ENCODE measurements at regions not wholly inside any gene's neighbourhood (a gene's known extent, or its start where the extent isn't known, plus 50 kb on each side); places are given as distances from the start of the nearest gene placed in this dataset.

GRCh38 chr9:135023088-135023785 is 64.2 kb upstream of the OLFM1 start:
- Histone ChIP-seq H2AFZ (ENCODE audit: low read depth, low read length, poor library complexity, severe bottlenecking) (no peak overlapping the region), H3K4me1 (ENCODE audit: control insufficient read depth in 1 of 2, insufficient read depth in 2 of 2, low read length in 2 of 2) (peaks cover 8 to 12% of the 10 kb centered on the region in 2 experiments), H3K27ac (ENCODE audit: low read depth, low read length) (no peak overlapping the region), H3K9me3 (ENCODE audit: control insufficient read depth in 1 of 2, insufficient read depth in 1 of 2, low read depth in 1 of 2, low read length in 2 of 2) (no peaks in the 10 kb centered on the region), H3K9me2 (ENCODE audit: insufficient read depth) (no peaks in the 10 kb centered on the region), H4K20me1 (ENCODE audit: insufficient read depth) (no peaks in the 10 kb centered on the region), H3K79me2 (ENCODE audit: insufficient read depth, low read length) (no peaks in the 10 kb centered on the region), H3K4me3 (replicated peaks in 1 of 2; ENCODE audit: low read depth in 1 of 2, low read length in 2 of 2) (no peak overlapping the region), H3K9ac (ENCODE audit: low read length) (no peak overlapping the region), H3K27me3 (ENCODE audit: insufficient read depth, low read length) (peaks cover 21% of the 10 kb centered on the region), H3K36me3 (ENCODE audit: control insufficient read depth in 1 of 2, insufficient read depth in 2 of 2, low read length in 2 of 2) (no peaks in the 10 kb centered on the region), H3K4me2 (ENCODE audit: low read length) (peak overlapping the region; percentile 41)
- ChIA-PET RAD21 (ENCODE audit: low non-redundant PET in 1 of 2, low total read pairs in 2 of 2, uncharacterized antibody in 2 of 2, unreplicated experiment in 2 of 2) (no interaction called here), CTCF (no interaction called here), POLR2A (no interaction called here)
- peak; percentile 12 for DNase-seq (ENCODE audit: low read depth, low spot score)
- peak; percentile 74 for ATAC-seq
- intact Hi-C loops (cut with micrococcal nuclease), result no loop called here
- BruUV-seq (replicated peaks), result no TSS peak
- TF ChIP-seq FOSL1 (IDR thresholded peaks at IDR 0.05; ENCODE audit: low read depth), result 0 out of 2 replicates have a peak, but pooled peaks have one; percentile 28
- TF ChIP-seq JUND (IDR thresholded peaks at IDR 0.05), result peak; percentile 29; the same call in 1 of the 2 replicates
- no peak for TF ChIP-seq CBX3 (IDR thresholded peaks at IDR 0.05; ENCODE audit: low read depth)
- peak; percentile 39; the same call in 1 of the 2 replicates for TF ChIP-seq SP1 (IDR thresholded peaks at IDR 0.05; ENCODE audit: low read depth)
- no peak for TF ChIP-seq RAD21 (IDR thresholded peaks at IDR 0.05; ENCODE audit: low read depth)
- no peak for TF ChIP-seq TCF7L2 (IDR thresholded peaks at IDR 0.05; ENCODE audit: borderline replicate concordance, extremely low read depth, insufficient read depth, insufficient read length)
- TF ChIP-seq ZNF274 (IDR thresholded peaks at IDR 0.05; ENCODE audit: low read depth, low read length), result no peak
- peak; percentile 61; the same call in 1 of the 2 replicates for TF ChIP-seq MAX (IDR thresholded peaks at IDR 0.05)

GRCh38 chr9:135023786-135024405 is 63.6 kb upstream of the OLFM1 start:
- H3K4me3 ChIP-seq (replicated peaks in 1 of 2; ENCODE audit: low read depth in 1 of 2, low read length in 2 of 2), result no peak overlapping the region
- H3K9ac ChIP-seq (ENCODE audit: low read length), result no peak overlapping the region
- H3K27ac ChIP-seq (ENCODE audit: low read depth, low read length), result no peak overlapping the region
- no peaks in the 10 kb centered on the region for H3K9me2 ChIP-seq (ENCODE audit: insufficient read depth)
- H3K4me2 ChIP-seq (ENCODE audit: low read length), result peak overlapping the region; percentile 41
- ChIA-PET RAD21 (ENCODE audit: low non-redundant PET in 1 of 2, low total read pairs in 2 of 2, uncharacterized antibody in 2 of 2, unreplicated experiment in 2 of 2) (no interaction called here), POLR2A (no interaction called here), CTCF (no interaction called here)
- H3K79me2 ChIP-seq (ENCODE audit: insufficient read depth, low read length), result no peaks in the 10 kb centered on the region
- no TSS peak for BruUV-seq (replicated peaks)
- H3K27me3 ChIP-seq (ENCODE audit: insufficient read depth, low read length), result peaks cover 21% of the 10 kb centered on the region
- intact Hi-C loops (cut with micrococcal nuclease), result no loop called here
- H3K36me3 ChIP-seq (ENCODE audit: control insufficient read depth in 1 of 2, insufficient read depth in 2 of 2, low read length in 2 of 2), result no peaks in the 10 kb centered on the region
- no peak for DNase-seq (ENCODE audit: low read depth, low spot score)
- no peak overlapping the region for H2AFZ ChIP-seq (ENCODE audit: low read depth, low read length, poor library complexity, severe bottlenecking)
- H3K9me3 ChIP-seq (ENCODE audit: control insufficient read depth in 1 of 2, insufficient read depth in 1 of 2, low read depth in 1 of 2, low read length in 2 of 2), result no peaks in the 10 kb centered on the region
- peak; percentile 25; the same call in 1 of the 2 replicates for ATAC-seq
- no peaks in the 10 kb centered on the region for H4K20me1 ChIP-seq (ENCODE audit: insufficient read depth)
- peaks cover 8 to 12% of the 10 kb centered on the region in 2 experiments for H3K4me1 ChIP-seq (ENCODE audit: control insufficient read depth in 1 of 2, insufficient read depth in 2 of 2, low read length in 2 of 2)
- TF ChIP-seq EGR1 (IDR thresholded peaks at IDR 0.05; ENCODE audit: low read depth) (no peak), EZH2 (IDR thresholded peaks at IDR 0.05) (no peak), ATF3 (IDR thresholded peaks at IDR 0.05) (no peak), REST (IDR thresholded peaks at IDR 0.05; ENCODE audit: low read depth) (no peak), POLR2AphosphoS5 (IDR thresholded peaks at IDR 0.05; ENCODE audit: low read depth, low read length) (no peak), ZNF274 (IDR thresholded peaks at IDR 0.05; ENCODE audit: low read depth, low read length) (no peak), FOSL1 (IDR thresholded peaks at IDR 0.05; ENCODE audit: low read depth) (no peak), ELF1 (IDR thresholded peaks at IDR 0.05; ENCODE audit: borderline replicate concordance, low read depth) (no peak), SRF (IDR thresholded peaks at IDR 0.05; ENCODE audit: low read depth) (no peak), RAD21 (IDR thresholded peaks at IDR 0.05; ENCODE audit: low read depth) (no peak), EZH2phosphoT487 (IDR thresholded peaks at IDR 0.05; ENCODE audit: borderline replicate concordance) (no peak), MAX (IDR thresholded peaks at IDR 0.05) (no peak), JUND (IDR thresholded peaks at IDR 0.05) (no peak)

All from HCT116 (cell line).